ENCODE measurements at regions not wholly inside any gene's neighbourhood (a gene's known extent, or its start where the extent isn't known, plus 50 kb on each side); places are given as distances from the start of the nearest gene placed in this dataset.

- ATAC-seq: no peak
These were observed 51.3 kb upstream of the NFE2L3 start for GRCh38 chr7:26100406-26101339.

GRCh38 chr7:26101361-26102151 lies 50.4 kb upstream of the NFE2L3 start:
- FAIRE-seq (no peak), ATAC-seq (no peak), DNase-seq (ENCODE audit: low read depth in 1 of 2, low spot score in 1 of 2) (no peak)
- Histone ChIP-seq H3K9me3 (no peaks in the 10 kb centered on the region), H3K4me2 (no peak overlapping the region), H3K27ac (no peak overlapping the region), H3K4me3 (no peak overlapping the region), H3K4me1 (peaks cover 10% of the 10 kb centered on the region; the same call in 2 of the 3 replicates)
- TF ChIP-seq E2F6 (IDR thresholded peaks at IDR 0.05; ENCODE audit: borderline replicate concordance, low read depth) (no peak), FOSL2 (IDR thresholded peaks at IDR 0.05) (no peak), FOSL2 (CRISPR knock-in tag; IDR thresholded peaks at IDR 0.05) (no peak)
- ChIA-PET CTCF (interaction anchor here (1.0 to 2.6 kb wide), 4 partner anchors 11 to 23 kb away, joined by 3 to 16 read pairs (median 4); no protein-coding TSS in a partner anchor), POLR2A (no interaction called here)
- WGBS (ENCODE audit: missing lambda C conversion rate): 73% methylated on average over 16 of the region's 16 CpGs

More at GRCh38 chr7:26100406-26101339, 51.3 kb upstream of the NFE2L3 start:
- TF ChIP-seq, protein P1, sequence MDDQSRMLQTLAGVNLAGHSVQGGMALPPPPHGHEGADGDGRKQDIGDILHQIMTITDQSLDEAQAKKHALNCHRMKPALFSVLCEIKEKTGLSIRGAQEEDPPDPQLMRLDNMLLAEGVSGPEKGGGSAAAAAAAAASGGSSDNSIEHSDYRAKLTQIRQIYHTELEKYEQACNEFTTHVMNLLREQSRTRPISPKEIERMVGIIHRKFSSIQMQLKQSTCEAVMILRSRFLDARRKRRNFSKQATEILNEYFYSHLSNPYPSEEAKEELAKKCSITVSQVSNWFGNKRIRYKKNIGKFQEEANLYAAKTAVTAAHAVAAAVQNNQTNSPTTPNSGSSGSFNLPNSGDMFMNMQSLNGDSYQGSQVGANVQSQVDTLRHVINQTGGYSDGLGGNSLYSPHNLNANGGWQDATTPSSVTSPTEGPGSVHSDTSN (IDR thresholded peaks at IDR 0.05): no peak
- no peak for TF ChIP-seq HMGXB4 (CRISPR knock-in tag; IDR thresholded peaks at IDR 0.05; ENCODE audit: borderline replicate concordance)
- no peak for TF ChIP-seq GATA3 (IDR thresholded peaks at IDR 0.05; ENCODE audit: borderline replicate concordance)
- TF ChIP-seq POLR2AphosphoS2 (conservative IDR thresholded peaks at IDR 0.05; ENCODE audit: low read length): no peak
- TF ChIP-seq CHD4 (IDR thresholded peaks at IDR 0.05; ENCODE audit: borderline replicate concordance): no peak
- no peak for TF ChIP-seq KDM1A (IDR thresholded peaks at IDR 0.05; ENCODE audit: low read depth)
- TF ChIP-seq EHMT2 (IDR thresholded peaks at IDR 0.05; ENCODE audit: low read depth): no peak
- no peak for TF ChIP-seq FOSB (CRISPR knock-in tag; IDR thresholded peaks at IDR 0.05)
- no peak for TF ChIP-seq RNF2 (IDR thresholded peaks at IDR 0.05; ENCODE audit: borderline replicate concordance, low read depth)
- TF ChIP-seq, protein P2, sequence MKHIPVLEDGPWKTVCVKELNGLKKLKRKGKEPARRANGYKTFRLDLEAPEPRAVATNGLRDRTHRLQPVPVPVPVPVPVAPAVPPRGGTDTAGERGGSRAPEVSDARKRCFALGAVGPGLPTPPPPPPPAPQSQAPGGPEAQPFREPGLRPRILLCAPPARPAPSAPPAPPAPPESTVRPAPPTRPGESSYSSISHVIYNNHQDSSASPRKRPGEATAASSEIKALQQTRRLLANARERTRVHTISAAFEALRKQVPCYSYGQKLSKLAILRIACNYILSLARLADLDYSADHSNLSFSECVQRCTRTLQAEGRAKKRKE (CRISPR knock-in tag; IDR thresholded peaks at IDR 0.05; ENCODE audit: low read depth): no peak
- TF ChIP-seq MAZ (IDR thresholded peaks at IDR 0.05; ENCODE audit: borderline replicate concordance, low read depth, low read length): no peak
- TF ChIP-seq HOXB13 (CRISPR knock-in tag; IDR thresholded peaks at IDR 0.05; ENCODE audit: low read depth): no peak
- no peak for TF ChIP-seq KDM5A (IDR thresholded peaks at IDR 0.05)
- TF ChIP-seq BHLHE40 (IDR thresholded peaks at IDR 0.05; ENCODE audit: low read depth, low read length): no peak
- TF ChIP-seq JUNB (IDR thresholded peaks at IDR 0.05): no peak
- Histone ChIP-seq H3K9me3 (no peaks in the 10 kb centered on the region), H3K4me2 (no peak overlapping the region), H3K4me3 (no peak overlapping the region), H3K4me1 (peaks cover 10% of the 10 kb centered on the region; the same call in 2 of the 3 replicates), H3K27ac (no peak overlapping the region)
- WGBS (ENCODE audit: missing lambda C conversion rate): 83% methylated on average over 17 of the region's 17 CpGs
- ChIA-PET CTCF (interaction anchor here (1.0 to 2.6 kb wide), 4 partner anchors 10 to 22 kb away, joined by 3 to 16 read pairs (median 4); no protein-coding TSS in a partner anchor), POLR2A (no interaction called here)
- FAIRE-seq (no peak), DNase-seq (ENCODE audit: low read depth in 1 of 2, low spot score in 1 of 2) (no peak)

Data from A549 (cell line).